Stimulated activated naive B cell treated with anti-CD40 and anti-IgM and Interleukin-4, amounts not matched to agents 10 μg/mL and 1 μg/mL and 100 μg/mL, for 72 hours (primary cell): ENCODE measurements at regions not wholly inside any gene's neighbourhood (a gene's known extent, or its start where the extent isn't known, plus 50 kb on each side); places are given as distances from the start of the nearest gene placed in this dataset.

Source experiments
- ATAC-seq, 2 donors: fragments of 150-1000 bp; cut with Tn5 transposase; replicated peaks; 2 replicates each; pipeline ENCODE4 v1.10.0; 2021; ENCODE audit warnings: moderate library complexity in 1 of 2
- DNase-seq: peaks from one replicate; pipeline ENCODE4 v3.0.0; 2021
- H3K27ac Mint-ChIP-seq: one replicate; pipeline ENCODE4 v1.8.0; 2022; ENCODE audit warnings: mild to moderate bottlenecking, mixed read lengths
- H3K27me3 Mint-ChIP-seq, 2 donors: one replicate each; pipeline ENCODE4 v1.8.0; 2022; ENCODE audit warnings: mixed read lengths in 2 of 2
- H3K36me3 Mint-ChIP-seq, 2 donors: one replicate each; pipeline ENCODE4 v1.8.0; 2022; ENCODE audit warnings: mixed read lengths in 2 of 2, mild to moderate bottlenecking in 1 of 2
- H3K4me1 Mint-ChIP-seq, 2 donors: one replicate each; pipeline ENCODE4 v1.8.0; 2022; ENCODE audit warnings: mixed read lengths in 2 of 2, mild to moderate bottlenecking in 1 of 2
- H3K4me3 Mint-ChIP-seq, 2 donors: one replicate each; pipeline ENCODE4 v1.8.0; 2022; ENCODE audit warnings: mild to moderate bottlenecking in 2 of 2, mixed read lengths in 2 of 2, moderate library complexity in 1 of 2
- H3K9me3 Mint-ChIP-seq, 2 donors: one replicate each; pipeline ENCODE4 v1.8.0; 2022; ENCODE audit warnings: mixed read lengths in 2 of 2, mild to moderate bottlenecking in 1 of 2

DNA sequence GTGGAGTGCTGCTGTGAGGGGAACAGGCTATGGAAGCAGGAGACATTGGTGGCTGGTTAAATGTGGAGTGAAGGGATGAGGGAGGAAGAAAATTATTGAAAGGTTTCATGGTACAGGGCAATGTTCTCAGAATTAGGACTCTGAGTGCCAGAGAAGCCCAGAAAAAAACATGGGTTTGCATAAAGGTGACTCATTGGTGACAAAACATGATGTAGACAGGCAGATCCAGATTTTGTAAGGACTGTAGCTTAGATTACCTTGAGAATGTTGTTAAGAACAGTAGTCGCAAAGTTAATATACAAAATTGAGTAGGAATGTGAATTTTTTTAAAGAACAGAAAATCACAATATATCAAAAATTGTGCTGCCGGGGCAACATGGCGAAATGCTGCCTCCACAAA is 134.9 kb upstream of the ZNF438 start:
- H3K4me3 Mint-ChIP-seq: no peak overlapping the region
- H3K27ac Mint-ChIP-seq: no peak overlapping the region
- H3K9me3 Mint-ChIP-seq: peaks cover 4 to 9% of the 10 kb centered on the region in 2 donors
- peaks cover 0 to 1% of the 10 kb centered on the region in 2 donors for H3K4me1 Mint-ChIP-seq
- peaks cover 0 to 5% of the 10 kb centered on the region in 2 donors for H3K27me3 Mint-ChIP-seq
- H3K36me3 Mint-ChIP-seq: peaks cover 0 to 4% of the 10 kb centered on the region in 2 donors
- no peak for ATAC-seq
- no peak for DNase-seq

DNA sequence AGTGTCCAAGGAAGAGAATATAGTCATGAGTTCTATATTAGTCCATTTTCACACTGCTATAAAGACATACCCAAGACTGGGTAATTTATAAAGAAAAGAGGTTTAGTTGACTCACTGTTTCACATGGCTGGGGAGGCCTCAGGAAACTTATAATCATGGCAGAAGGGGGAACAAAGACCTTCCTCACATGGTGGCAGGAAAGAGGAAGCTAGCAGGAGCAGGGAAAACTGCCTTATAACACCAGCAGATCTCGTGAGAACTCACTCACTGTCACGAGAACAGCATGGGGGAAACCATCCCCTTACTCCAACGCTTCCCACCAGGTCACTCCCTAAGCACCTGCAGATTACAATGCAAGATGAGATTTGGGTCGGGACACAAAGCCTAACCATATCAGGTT is 139.0 kb upstream of the ZNF438 start:
- H3K27ac Mint-ChIP-seq: no peak overlapping the region
- no peak for ATAC-seq
- H3K9me3 Mint-ChIP-seq: peaks cover 14 to 17% of the 10 kb centered on the region in 2 donors
- peaks cover 0 to 1% of the 10 kb centered on the region in 2 donors for H3K4me1 Mint-ChIP-seq
- peaks cover 0 to 5% of the 10 kb centered on the region in 2 donors for H3K27me3 Mint-ChIP-seq
- H3K36me3 Mint-ChIP-seq: peaks cover 4 to 14% of the 10 kb centered on the region in 2 donors
- no peak for DNase-seq
- no peak overlapping the region for H3K4me3 Mint-ChIP-seq

GRCh38 chr10:31171402-31172083 is 139.9 kb upstream of the ZNF438 start:
- Mint-ChIP-seq H3K4me3 (no peak overlapping the region), H3K27me3 (peaks cover 0 to 1% of the 10 kb centered on the region in 2 donors), H3K9me3 (peaks cover 15 to 19% of the 10 kb centered on the region in 2 donors), H3K36me3 (peaks cover 4 to 14% of the 10 kb centered on the region in 2 donors), H3K27ac (no peak overlapping the region), H3K4me1 (peaks cover 0 to 1% of the 10 kb centered on the region in 2 donors)
- DNase-seq: no peak
- ATAC-seq: no peak

- peaks cover 4 to 14% of the 10 kb centered on the region in 2 donors for H3K36me3 Mint-ChIP-seq
- no peak overlapping the region for H3K27ac Mint-ChIP-seq
- peaks cover 0 to 1% of the 10 kb centered on the region in 2 donors for H3K4me1 Mint-ChIP-seq
- H3K4me3 Mint-ChIP-seq: no peak overlapping the region
- ATAC-seq (no peak), DNase-seq (no peak)
- no peaks in the 10 kb centered on the region for H3K27me3 Mint-ChIP-seq
- peaks cover 15 to 23% of the 10 kb centered on the region in 2 donors for H3K9me3 Mint-ChIP-seq
Measured at GRCh38 chr10:31172925-31173324, 141.3 kb upstream of the ZNF438 start.

DNA sequence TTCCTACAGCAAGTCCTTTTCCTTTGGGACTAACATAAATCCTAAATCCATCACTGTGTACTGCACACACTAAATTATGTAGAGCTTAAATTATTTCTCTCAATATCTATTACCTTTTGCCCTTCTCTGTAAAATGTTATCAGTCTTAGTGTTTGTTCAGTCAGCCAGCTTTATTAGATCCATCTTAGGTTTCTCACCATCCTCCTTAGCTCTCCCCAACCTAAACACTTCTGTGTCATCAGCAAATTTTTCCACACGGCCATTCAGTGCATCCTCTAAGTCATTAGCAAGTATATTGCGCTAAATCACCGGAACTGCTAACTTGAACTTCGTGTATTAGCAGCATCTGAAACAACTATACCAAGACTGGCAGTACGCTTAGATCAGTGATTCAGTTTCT is 142.1 kb upstream of the ZNF438 start:
- peaks cover 0 to 1% of the 10 kb centered on the region in 2 donors for H3K4me1 Mint-ChIP-seq
- no peak overlapping the region for H3K27ac Mint-ChIP-seq
- H3K27me3 Mint-ChIP-seq: no peaks in the 10 kb centered on the region
- no peak overlapping the region for H3K4me3 Mint-ChIP-seq
- peaks cover 4 to 14% of the 10 kb centered on the region in 2 donors for H3K36me3 Mint-ChIP-seq
- DNase-seq: no peak
- no peak for ATAC-seq
- peaks cover 15 to 23% of the 10 kb centered on the region in 2 donors for H3K9me3 Mint-ChIP-seq

DNA sequence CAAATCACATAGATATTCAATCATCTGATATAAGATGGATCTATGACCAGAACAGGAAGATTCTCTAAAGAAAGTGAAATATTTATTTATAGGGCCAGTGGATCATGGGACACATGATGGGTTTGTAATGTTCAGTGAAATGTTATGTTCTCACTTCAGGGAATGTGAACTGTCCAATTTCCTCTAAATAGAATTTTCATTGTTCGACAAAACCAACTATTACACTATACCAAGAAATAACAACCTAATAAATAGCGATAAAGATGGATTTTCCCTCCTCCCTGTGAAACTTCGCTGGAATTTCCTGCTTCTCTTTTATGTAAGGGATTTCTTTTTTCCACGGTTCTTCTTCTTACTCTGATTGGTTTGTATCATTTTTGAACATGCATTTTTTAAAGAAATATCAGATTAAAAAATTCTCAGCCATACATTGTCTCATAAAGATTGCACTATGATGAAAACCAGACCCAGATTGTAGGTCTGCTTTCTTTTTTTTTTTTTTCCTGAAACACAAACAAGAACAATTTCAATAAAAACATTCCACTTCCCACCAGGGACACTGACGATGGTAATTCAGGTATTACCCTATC is 139.8 kb upstream of the ZEB1 start:
- Mint-ChIP-seq H3K4me1 (peaks cover 0 to 2% of the 10 kb centered on the region in 2 donors), H3K4me3 (no peak overlapping the region), H3K36me3 (peaks cover 4 to 5% of the 10 kb centered on the region in 2 donors), H3K9me3 (peaks cover 7 to 12% of the 10 kb centered on the region in 2 donors), H3K27me3 (no peaks in the 10 kb centered on the region), H3K27ac (no peak overlapping the region)
- DNase-seq: no peak
- no peak for ATAC-seq

- H3K4me3 Mint-ChIP-seq: no peak overlapping the region
- H3K36me3 Mint-ChIP-seq: no peaks in the 10 kb centered on the region
- no peak for ATAC-seq
- no peaks in the 10 kb centered on the region for H3K27me3 Mint-ChIP-seq
- DNase-seq: no peak
- H3K9me3 Mint-ChIP-seq: no peaks in the 10 kb centered on the region
- peaks cover 0 to 4% of the 10 kb centered on the region in 2 donors for H3K4me1 Mint-ChIP-seq
- no peak overlapping the region for H3K27ac Mint-ChIP-seq
Measured at GRCh38 chr10:31186225-31187000, 132.6 kb upstream of the ZEB1 start.

DNA sequence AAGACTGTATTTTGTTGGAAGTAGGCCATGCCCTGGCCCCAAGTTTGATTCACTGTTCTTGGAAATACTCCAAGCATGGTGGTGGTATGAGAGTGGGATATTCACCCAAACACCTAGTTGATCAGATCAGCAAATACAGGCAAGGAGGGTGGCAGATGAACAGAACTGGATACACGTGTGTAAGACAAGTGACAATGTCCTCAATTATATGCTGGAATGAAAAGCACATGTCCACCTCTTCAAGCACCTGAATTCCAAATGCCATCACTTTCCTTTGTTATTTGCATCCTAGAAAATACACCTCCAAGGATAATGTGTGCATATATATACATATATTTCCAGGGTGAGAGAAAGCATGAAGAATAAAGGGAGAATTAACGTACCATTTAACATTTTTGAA is 131.8 kb upstream of the ZEB1 start:
- no peaks in the 10 kb centered on the region for H3K36me3 Mint-ChIP-seq
- DNase-seq (no peak), ATAC-seq (no peak)
- H3K9me3 Mint-ChIP-seq: no peaks in the 10 kb centered on the region
- no peaks in the 10 kb centered on the region for H3K27me3 Mint-ChIP-seq
- H3K4me1 Mint-ChIP-seq: peaks cover 0 to 4% of the 10 kb centered on the region in 2 donors
- H3K4me3 Mint-ChIP-seq: no peak overlapping the region
- no peak overlapping the region for H3K27ac Mint-ChIP-seq

DNA sequence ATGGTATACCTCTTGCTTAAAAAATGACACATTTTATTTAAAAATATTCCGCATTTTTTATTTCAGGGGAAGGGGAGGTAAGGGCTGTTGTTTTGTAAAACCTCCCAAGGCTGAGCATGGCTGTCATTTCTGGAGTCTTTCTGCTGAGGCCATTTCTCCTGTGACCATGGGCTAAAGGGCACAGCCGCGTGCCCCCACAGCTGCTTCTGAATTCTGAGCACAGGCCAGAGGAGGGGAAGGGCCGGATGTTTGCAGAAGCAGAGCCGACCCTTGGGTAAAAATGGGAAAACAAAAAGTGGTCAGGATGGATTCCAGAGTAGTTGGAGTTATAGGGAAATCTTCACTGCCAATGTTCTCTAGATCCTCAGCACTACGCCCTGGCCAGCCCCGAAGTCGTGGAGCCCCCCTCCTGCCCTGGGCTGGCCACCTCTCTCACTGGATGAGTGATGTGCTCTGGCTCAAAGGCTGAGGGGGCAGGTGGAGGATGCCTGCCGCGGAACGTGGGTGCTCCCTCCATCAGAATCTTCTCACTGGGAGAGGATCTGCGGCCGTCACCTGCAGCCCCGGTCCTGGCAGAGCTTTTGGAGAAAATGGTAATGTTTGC is 131.3 kb upstream of the ZEB1 start:
- H3K4me3 Mint-ChIP-seq: no peak overlapping the region
- peaks cover 0 to 4% of the 10 kb centered on the region in 2 donors for H3K4me1 Mint-ChIP-seq
- DNase-seq (no peak), ATAC-seq (no peak)
- no peak overlapping the region for H3K27ac Mint-ChIP-seq
- H3K36me3 Mint-ChIP-seq: no peaks in the 10 kb centered on the region
- H3K9me3 Mint-ChIP-seq: peaks cover under 1 to 2% of the 10 kb centered on the region in 2 donors
- H3K27me3 Mint-ChIP-seq: no peaks in the 10 kb centered on the region

DNA sequence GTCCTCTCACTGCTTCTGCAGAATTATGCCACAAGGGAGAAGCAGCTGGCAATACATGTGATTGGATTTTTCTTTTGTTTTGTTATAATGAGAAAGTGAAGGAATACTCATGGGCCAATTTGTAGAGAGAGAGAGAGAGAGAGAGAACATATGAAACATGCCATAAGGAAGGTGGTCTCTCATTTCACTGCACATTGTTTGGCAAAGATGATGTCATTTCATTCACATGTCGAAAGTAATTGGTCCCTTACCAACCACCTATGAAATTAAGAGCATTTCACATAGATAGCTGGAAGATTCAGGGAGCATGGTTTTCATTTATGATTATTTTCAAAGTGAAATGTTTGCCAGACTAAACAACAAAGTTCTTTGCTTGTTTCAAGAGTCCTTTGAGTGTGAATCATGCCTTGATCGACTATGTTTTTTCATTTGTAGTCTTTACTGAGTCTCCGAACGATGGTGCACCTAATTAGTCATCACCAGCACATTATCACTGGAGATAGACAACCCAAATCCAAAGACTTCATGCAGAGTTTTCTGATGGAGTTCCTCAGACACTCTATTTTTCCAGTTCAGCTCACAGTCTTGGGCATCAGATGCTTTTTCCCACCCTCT is 130.1 kb upstream of the ZEB1 start:
- H3K36me3 Mint-ChIP-seq: peaks cover 0 to 3% of the 10 kb centered on the region in 2 donors
- no peaks in the 10 kb centered on the region for H3K27me3 Mint-ChIP-seq
- H3K4me3 Mint-ChIP-seq: no peak overlapping the region
- peaks cover 3 to 4% of the 10 kb centered on the region in 2 donors for H3K9me3 Mint-ChIP-seq
- DNase-seq (no peak), ATAC-seq (no peak)
- no peak overlapping the region for H3K27ac Mint-ChIP-seq
- H3K4me1 Mint-ChIP-seq: peaks cover 0 to 4% of the 10 kb centered on the region in 2 donors

- no peak overlapping the region for H3K27ac Mint-ChIP-seq
- no peak overlapping the region for H3K4me3 Mint-ChIP-seq
- H3K27me3 Mint-ChIP-seq: no peaks in the 10 kb centered on the region
- ATAC-seq (no peak), DNase-seq (no peak)
- peaks cover 3 to 4% of the 10 kb centered on the region in 2 donors for H3K9me3 Mint-ChIP-seq
- peaks cover 0 to 3% of the 10 kb centered on the region in 2 donors for H3K36me3 Mint-ChIP-seq
- no peaks in the 10 kb centered on the region for H3K4me1 Mint-ChIP-seq
Measured at GRCh38 chr10:31190488-31190887, 128.5 kb upstream of the ZEB1 start.

DNA sequence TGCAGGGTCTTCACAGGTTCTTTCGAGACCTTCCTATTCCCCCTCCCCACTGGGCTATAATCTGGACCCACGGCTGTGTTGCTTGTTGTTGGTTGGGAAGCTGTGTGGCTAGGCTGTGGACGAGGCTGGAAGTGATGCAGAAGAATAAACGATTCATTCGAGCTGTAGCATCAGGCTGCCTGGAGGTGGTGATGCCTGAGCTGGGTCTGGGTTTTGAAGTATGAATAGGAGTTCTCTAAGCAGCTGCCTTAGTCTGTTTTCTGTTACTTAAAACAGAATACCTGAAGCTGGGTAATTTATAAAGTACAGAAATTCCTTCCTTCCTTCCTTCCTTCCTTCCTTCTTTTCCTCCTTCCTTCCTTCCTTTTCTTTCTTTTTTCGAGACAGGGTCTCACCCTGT is 126.5 kb upstream of the ZEB1 start:
- H3K9me3 Mint-ChIP-seq: peaks cover 3 to 4% of the 10 kb centered on the region in 2 donors
- H3K27ac Mint-ChIP-seq: no peak overlapping the region
- no peaks in the 10 kb centered on the region for H3K27me3 Mint-ChIP-seq
- ATAC-seq: no peak
- H3K4me3 Mint-ChIP-seq: no peak overlapping the region
- DNase-seq: no peak
- no peaks in the 10 kb centered on the region for H3K4me1 Mint-ChIP-seq
- H3K36me3 Mint-ChIP-seq: peaks cover 0 to 3% of the 10 kb centered on the region in 2 donors

GRCh38 chr10:31194986-31195385 is 124.0 kb upstream of the ZEB1 start:
- Mint-ChIP-seq H3K27ac (no peak overlapping the region), H3K9me3 (peaks cover 3 to 4% of the 10 kb centered on the region in 2 donors)

GRCh38 chr10:31197886-31198285 is 121.1 kb upstream of the ZEB1 start:
- Mint-ChIP-seq H3K36me3 (peaks cover 0 to 3% of the 10 kb centered on the region in 2 donors), H3K27ac (no peak overlapping the region), H3K27me3 (no peaks in the 10 kb centered on the region), H3K9me3 (peaks cover 0 to 1% of the 10 kb centered on the region in 2 donors), H3K4me1 (no peaks in the 10 kb centered on the region), H3K4me3 (no peak overlapping the region)
- no peak for ATAC-seq
- no peak for DNase-seq

More at GRCh38 chr10:31194986-31195385, 124.0 kb upstream of the ZEB1 start:
- Mint-ChIP-seq H3K4me3 (no peak overlapping the region), H3K27me3 (no peaks in the 10 kb centered on the region), H3K36me3 (peaks cover 0 to 3% of the 10 kb centered on the region in 2 donors), H3K4me1 (no peaks in the 10 kb centered on the region)
- ATAC-seq (no peak), DNase-seq (no peak)
